Ishikawa (cell line): ENCODE measurements at regions not wholly inside any gene's neighbourhood (a gene's known extent, or its start where the extent isn't known, plus 50 kb on each side); places are given as distances from the start of the nearest gene placed in this dataset.

Source experiments
- CEBPB ChIP-seq: IDR thresholded peaks from 2 replicates; pipeline ENCODE4 v1.6.1; 2012
- CREB1 ChIP-seq: IDR thresholded peaks from 2 replicates; pipeline ENCODE4 v1.6.1; 2012; ENCODE audit warnings: low read depth
- EGR1 ChIP-seq: IDR thresholded peaks from 2 replicates; pipeline ENCODE4 v1.6.1; 2012
- EP300 ChIP-seq: IDR thresholded peaks from 2 replicates; pipeline ENCODE4 v1.6.1; 2012; ENCODE audit warnings: borderline replicate concordance
- FOXM1 ChIP-seq: IDR thresholded peaks from 2 replicates; pipeline ENCODE4 v1.6.1; 2012; ENCODE audit warnings: low read depth, borderline replicate concordance
- TAF1 ChIP-seq: IDR thresholded peaks from 2 replicates; pipeline ENCODE4 v1.6.1; 2012; ENCODE audit warnings: low read depth, mild to moderate bottlenecking
- TCF12 ChIP-seq: IDR thresholded peaks from 2 replicates; pipeline ENCODE4 v1.6.1; 2012; ENCODE audit warnings: low read depth
- TEAD4 ChIP-seq: IDR thresholded peaks from 2 replicates; pipeline ENCODE4 v1.6.1; 2012
- YY1 ChIP-seq: IDR thresholded peaks from 2 replicates; pipeline ENCODE4 v1.6.1; 2012; ENCODE audit warnings: low read depth
- TF ChIP-seq, protein P1 (sequence below): IDR thresholded peaks from 2 replicates; pipeline ENCODE4 v1.6.1; 2012; ENCODE audit warnings: low read depth, mild to moderate bottlenecking
- TF ChIP-seq, protein P2 (sequence below): IDR thresholded peaks from 2 replicates; pipeline ENCODE4 v1.6.1; 2012

DNA sequence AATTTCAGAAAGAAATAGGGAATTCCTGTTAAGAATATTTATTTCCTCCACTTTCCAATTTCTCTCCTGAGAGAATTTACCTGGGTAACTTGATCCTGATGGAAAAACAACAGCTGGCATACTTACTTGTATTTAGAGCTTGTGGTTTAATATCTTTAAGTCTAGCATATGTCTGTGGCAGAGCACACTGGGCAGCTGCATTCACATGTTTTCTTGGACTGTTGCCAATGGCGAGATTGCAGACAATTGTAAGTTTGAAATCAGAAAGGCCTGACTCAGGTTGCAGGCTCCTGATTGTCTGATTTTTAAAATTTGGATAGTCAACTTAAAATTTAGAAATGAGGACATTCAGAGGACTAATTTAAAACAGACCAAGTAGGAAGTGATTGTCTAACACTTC lies 66.9 kb downstream of the NHLRC3 start:
- TF ChIP-seq TAF1 (no peak), FOXM1 (no peak), EGR1 (no peak), YY1 (no peak), CREB1 (no peak), EP300 (no peak), TCF12 (no peak), TEAD4 (no peak), CEBPB (no peak)
- TF ChIP-seq, protein P1, sequence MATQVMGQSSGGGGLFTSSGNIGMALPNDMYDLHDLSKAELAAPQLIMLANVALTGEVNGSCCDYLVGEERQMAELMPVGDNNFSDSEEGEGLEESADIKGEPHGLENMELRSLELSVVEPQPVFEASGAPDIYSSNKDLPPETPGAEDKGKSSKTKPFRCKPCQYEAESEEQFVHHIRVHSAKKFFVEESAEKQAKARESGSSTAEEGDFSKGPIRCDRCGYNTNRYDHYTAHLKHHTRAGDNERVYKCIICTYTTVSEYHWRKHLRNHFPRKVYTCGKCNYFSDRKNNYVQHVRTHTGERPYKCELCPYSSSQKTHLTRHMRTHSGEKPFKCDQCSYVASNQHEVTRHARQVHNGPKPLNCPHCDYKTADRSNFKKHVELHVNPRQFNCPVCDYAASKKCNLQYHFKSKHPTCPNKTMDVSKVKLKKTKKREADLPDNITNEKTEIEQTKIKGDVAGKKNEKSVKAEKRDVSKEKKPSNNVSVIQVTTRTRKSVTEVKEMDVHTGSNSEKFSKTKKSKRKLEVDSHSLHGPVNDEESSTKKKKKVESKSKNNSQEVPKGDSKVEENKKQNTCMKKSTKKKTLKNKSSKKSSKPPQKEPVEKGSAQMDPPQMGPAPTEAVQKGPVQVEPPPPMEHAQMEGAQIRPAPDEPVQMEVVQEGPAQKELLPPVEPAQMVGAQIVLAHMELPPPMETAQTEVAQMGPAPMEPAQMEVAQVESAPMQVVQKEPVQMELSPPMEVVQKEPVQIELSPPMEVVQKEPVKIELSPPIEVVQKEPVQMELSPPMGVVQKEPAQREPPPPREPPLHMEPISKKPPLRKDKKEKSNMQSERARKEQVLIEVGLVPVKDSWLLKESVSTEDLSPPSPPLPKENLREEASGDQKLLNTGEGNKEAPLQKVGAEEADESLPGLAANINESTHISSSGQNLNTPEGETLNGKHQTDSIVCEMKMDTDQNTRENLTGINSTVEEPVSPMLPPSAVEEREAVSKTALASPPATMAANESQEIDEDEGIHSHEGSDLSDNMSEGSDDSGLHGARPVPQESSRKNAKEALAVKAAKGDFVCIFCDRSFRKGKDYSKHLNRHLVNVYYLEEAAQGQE: no peak
- TF ChIP-seq, protein P2, sequence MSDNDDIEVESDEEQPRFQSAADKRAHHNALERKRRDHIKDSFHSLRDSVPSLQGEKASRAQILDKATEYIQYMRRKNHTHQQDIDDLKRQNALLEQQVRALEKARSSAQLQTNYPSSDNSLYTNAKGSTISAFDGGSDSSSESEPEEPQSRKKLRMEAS: no peak
